Activated T-helper 17 cell treated with anti-CD3 and anti-CD28 coated beads, Interleukin-2, amount 50 U/mL, for 72 hours (primary cell): ENCODE measurements at regions not wholly inside any gene's neighbourhood (a gene's known extent, or its start where the extent isn't known, plus 50 kb on each side); places are given as distances from the start of the nearest gene placed in this dataset.
"Not testable (repeated sequence)": the region's sequence is repeated elsewhere in the genome, so short reads cannot be mapped to it uniquely, and the experiment has no call there.

Source experiments
- ATAC-seq: fragments of 150-1000 bp; cut with Tn5 transposase; replicated peaks from 2 replicates; pipeline ENCODE4 v1.10.0; 2021; ENCODE audit warnings: mild to moderate bottlenecking, moderate library complexity
- H3K27ac Mint-ChIP-seq: one replicate; pipeline ENCODE4 v1.8.0; 2022; ENCODE audit warnings: mixed read lengths
- H3K27me3 Mint-ChIP-seq: one replicate; pipeline ENCODE4 v1.8.0; 2022; ENCODE audit warnings: mixed read lengths
- H3K36me3 Mint-ChIP-seq: one replicate; pipeline ENCODE4 v1.8.0; 2022; ENCODE audit warnings: low read depth, mild to moderate bottlenecking, mixed read lengths
- H3K4me1 Mint-ChIP-seq: one replicate; pipeline ENCODE4 v1.8.0; 2022; ENCODE audit warnings: mixed read lengths
- H3K4me3 Mint-ChIP-seq: one replicate; pipeline ENCODE4 v1.8.0; 2022; ENCODE audit warnings: mild to moderate bottlenecking, mixed read lengths
- H3K9me3 Mint-ChIP-seq: one replicate; pipeline ENCODE4 v1.8.0; 2022; ENCODE audit warnings: mixed read lengths

- ATAC-seq, H3K4me3 Mint-ChIP-seq, H3K36me3 Mint-ChIP-seq: not testable (repeated sequence)
These were observed 1201.5 kb downstream of the FLRT2 start for GRCh38 chr14:86731427-86731826.

GRCh38 chr14:86723254-86723624 lies 1193.3 kb downstream of the FLRT2 start:
- no peak for ATAC-seq
- Mint-ChIP-seq H3K4me3 (no peak overlapping the region), H3K27ac (no peak overlapping the region), H3K4me1 (no peaks in the 10 kb centered on the region), H3K27me3 (no peaks in the 10 kb centered on the region), H3K36me3 (no peaks in the 10 kb centered on the region), H3K9me3 (peaks cover 11% of the 10 kb centered on the region)

More at GRCh38 chr14:86731427-86731826, 1201.5 kb downstream of the FLRT2 start:
- not testable (repeated sequence) for H3K27me3 Mint-ChIP-seq, H3K4me1 Mint-ChIP-seq, H3K27ac Mint-ChIP-seq, H3K9me3 Mint-ChIP-seq

GRCh38 chr14:86722612-86723253 lies 1192.8 kb downstream of the FLRT2 start:
- H3K4me1 Mint-ChIP-seq = no peaks in the 10 kb centered on the region
- no peaks in the 10 kb centered on the region for H3K27me3 Mint-ChIP-seq
- H3K9me3 Mint-ChIP-seq = peaks cover 11% of the 10 kb centered on the region
- ATAC-seq = no peak
- H3K36me3 Mint-ChIP-seq = no peaks in the 10 kb centered on the region
- H3K27ac Mint-ChIP-seq = no peak overlapping the region
- H3K4me3 Mint-ChIP-seq = no peak overlapping the region

DNA sequence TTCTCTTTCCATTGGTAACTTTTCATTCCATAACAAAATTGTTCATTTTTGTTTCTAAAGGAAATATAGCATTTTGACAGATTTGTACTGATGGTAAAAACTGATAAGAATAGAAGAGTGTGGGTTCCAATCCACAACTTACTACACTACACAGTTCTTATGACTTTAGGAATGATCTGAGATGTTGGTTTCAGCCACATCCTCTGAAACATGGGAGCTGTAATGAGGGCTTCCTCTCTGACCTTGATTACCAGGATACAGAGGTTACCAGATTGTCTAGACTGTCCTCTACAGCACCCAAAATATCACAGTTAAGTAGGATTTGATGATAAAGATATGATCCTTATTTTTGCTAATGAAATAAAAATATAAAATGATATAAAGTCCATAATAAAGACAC lies 1184.6 kb downstream of the FLRT2 start:
- H3K27me3 Mint-ChIP-seq = no peaks in the 10 kb centered on the region
- H3K4me3 Mint-ChIP-seq = no peak overlapping the region
- H3K4me1 Mint-ChIP-seq = no peaks in the 10 kb centered on the region
- no peak overlapping the region for H3K27ac Mint-ChIP-seq
- ATAC-seq = no peak
- peaks cover 4% of the 10 kb centered on the region for H3K9me3 Mint-ChIP-seq
- no peaks in the 10 kb centered on the region for H3K36me3 Mint-ChIP-seq

- Mint-ChIP-seq H3K4me3 (no peak overlapping the region), H3K36me3 (no peaks in the 10 kb centered on the region), H3K9me3 (peaks cover 5% of the 10 kb centered on the region), H3K27ac (no peak overlapping the region), H3K4me1 (no peaks in the 10 kb centered on the region), H3K27me3 (no peaks in the 10 kb centered on the region)
- ATAC-seq = no peak
These were observed 1184.2 kb downstream of the FLRT2 start for GRCh38 chr14:86714153-86714552.

- Mint-ChIP-seq H3K27me3 (no peaks in the 10 kb centered on the region), H3K36me3 (no peaks in the 10 kb centered on the region), H3K4me1 (no peaks in the 10 kb centered on the region), H3K27ac (no peak overlapping the region), H3K9me3 (peaks cover 9% of the 10 kb centered on the region), H3K4me3 (no peak overlapping the region)
- ATAC-seq = no peak
These were observed 1182.8 kb downstream of the FLRT2 start for GRCh38 chr14:86712727-86713126.

- Mint-ChIP-seq H3K9me3 (peaks cover 9% of the 10 kb centered on the region), H3K27ac (no peak overlapping the region), H3K4me1 (no peaks in the 10 kb centered on the region), H3K4me3 (no peak overlapping the region), H3K27me3 (no peaks in the 10 kb centered on the region), H3K36me3 (no peaks in the 10 kb centered on the region)
- no peak for ATAC-seq
These were observed 1182.2 kb downstream of the FLRT2 start for GRCh38 chr14:86712176-86712575.

DNA sequence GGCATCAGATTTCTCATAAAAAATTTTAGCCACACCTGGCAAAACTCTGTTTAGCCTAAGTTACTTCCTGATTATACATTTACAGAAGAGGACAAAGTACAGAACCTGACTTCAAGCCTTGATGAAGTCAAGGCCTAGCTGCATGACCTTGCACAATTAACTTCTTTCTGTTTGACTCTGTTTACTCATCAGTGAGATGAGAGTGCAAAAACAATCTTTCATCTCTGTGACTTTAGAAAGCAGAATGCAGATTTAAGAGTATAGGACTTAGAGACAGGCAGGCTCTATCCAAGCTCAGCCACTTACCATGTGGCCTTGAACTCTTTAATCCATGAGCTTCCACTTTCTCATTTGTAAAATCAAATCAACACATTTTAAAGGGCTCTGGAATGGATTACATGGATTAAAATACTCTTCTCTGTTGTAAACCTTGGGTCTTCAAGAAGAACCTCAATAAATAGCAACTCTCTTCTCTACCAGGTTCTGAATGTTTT lies 1178.9 kb downstream of the FLRT2 start:
- no peaks in the 10 kb centered on the region for H3K4me1 Mint-ChIP-seq

GRCh38 chr14:86707071-86707470 lies 1177.1 kb downstream of the FLRT2 start:
- H3K4me1 Mint-ChIP-seq = no peaks in the 10 kb centered on the region
- H3K4me3 Mint-ChIP-seq = no peak overlapping the region
- peaks cover 11% of the 10 kb centered on the region for H3K9me3 Mint-ChIP-seq
- ATAC-seq = no peak
- H3K27ac Mint-ChIP-seq = no peak overlapping the region
- H3K36me3 Mint-ChIP-seq = no peaks in the 10 kb centered on the region
- H3K27me3 Mint-ChIP-seq = no peaks in the 10 kb centered on the region

More for the DNA sequence above, 1178.9 kb downstream of the FLRT2 start:
- Mint-ChIP-seq H3K4me3 (no peak overlapping the region), H3K36me3 (no peaks in the 10 kb centered on the region), H3K9me3 (peaks cover 11% of the 10 kb centered on the region), H3K27ac (no peak overlapping the region), H3K27me3 (no peaks in the 10 kb centered on the region)
- ATAC-seq = no peak

- Mint-ChIP-seq H3K4me1 (no peaks in the 10 kb centered on the region), H3K27me3 (no peaks in the 10 kb centered on the region)
These were observed 1153.6 kb downstream of the FLRT2 start for GRCh38 chr14:86683561-86683960.

DNA sequence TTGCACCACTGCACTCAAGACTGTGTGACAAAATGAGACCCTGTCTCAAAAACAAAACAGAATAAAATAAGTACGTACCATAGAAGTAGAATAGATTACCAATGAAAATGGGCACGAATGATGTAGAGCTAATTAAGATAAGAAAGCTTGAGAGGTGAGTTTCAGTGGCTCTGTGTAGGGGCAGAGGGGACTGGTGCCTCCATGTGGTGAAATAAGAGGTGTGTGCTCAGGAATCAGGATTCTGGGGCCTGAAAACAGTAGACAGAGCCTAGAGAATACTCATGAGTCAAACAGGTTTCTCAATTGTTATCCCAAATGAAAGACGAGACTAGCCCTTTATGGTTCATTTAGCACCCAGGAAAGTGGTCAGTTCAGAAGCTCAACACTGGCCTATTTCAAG lies 1145.1 kb downstream of the FLRT2 start:
- Mint-ChIP-seq H3K9me3 (no peaks in the 10 kb centered on the region), H3K27me3 (no peaks in the 10 kb centered on the region), H3K36me3 (no peaks in the 10 kb centered on the region), H3K27ac (no peak overlapping the region), H3K4me1 (no peaks in the 10 kb centered on the region), H3K4me3 (no peak overlapping the region)
- ATAC-seq = no peak

More at GRCh38 chr14:86683561-86683960, 1153.6 kb downstream of the FLRT2 start:
- Mint-ChIP-seq H3K27ac (no peak overlapping the region), H3K36me3 (no peaks in the 10 kb centered on the region), H3K9me3 (peaks cover 9% of the 10 kb centered on the region), H3K4me3 (no peak overlapping the region)
- ATAC-seq = no peak

DNA sequence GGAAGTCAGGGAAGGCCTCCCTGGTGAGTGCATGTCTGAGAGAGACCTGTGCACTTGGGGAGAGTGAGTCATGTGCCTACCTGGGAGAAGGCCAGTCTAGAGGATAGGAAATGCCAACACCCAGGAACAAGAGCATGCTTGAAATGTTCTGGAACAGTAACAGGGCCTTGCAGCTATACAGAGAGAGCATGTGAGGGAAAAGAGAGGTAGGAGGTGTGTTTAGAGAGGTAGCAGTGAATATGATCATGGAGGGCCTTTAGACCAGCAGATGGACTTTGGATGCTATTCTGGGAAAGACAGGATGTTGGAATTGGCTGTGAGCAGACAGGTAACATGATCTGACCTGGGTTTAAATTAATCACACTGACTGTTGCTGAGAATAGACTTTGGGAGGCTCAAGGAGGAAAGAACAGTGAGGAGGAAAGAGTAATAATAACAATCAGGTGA lies 1143.6 kb downstream of the FLRT2 start:
- no peak for ATAC-seq
- H3K4me1 Mint-ChIP-seq = no peaks in the 10 kb centered on the region
- no peak overlapping the region for H3K27ac Mint-ChIP-seq
- no peaks in the 10 kb centered on the region for H3K27me3 Mint-ChIP-seq
- H3K9me3 Mint-ChIP-seq = peaks cover 2% of the 10 kb centered on the region
- no peaks in the 10 kb centered on the region for H3K36me3 Mint-ChIP-seq
- H3K4me3 Mint-ChIP-seq = no peak overlapping the region

GRCh38 chr14:86672080-86672479 lies 1142.1 kb downstream of the FLRT2 start:
- Mint-ChIP-seq H3K4me3 (no peak overlapping the region), H3K27me3 (no peaks in the 10 kb centered on the region), H3K36me3 (no peaks in the 10 kb centered on the region), H3K9me3 (peaks cover 3% of the 10 kb centered on the region), H3K27ac (no peak overlapping the region), H3K4me1 (no peaks in the 10 kb centered on the region)
- no peak for ATAC-seq

GRCh38 chr14:86665975-86666374 lies 1136.0 kb downstream of the FLRT2 start:
- ATAC-seq = no peak

DNA sequence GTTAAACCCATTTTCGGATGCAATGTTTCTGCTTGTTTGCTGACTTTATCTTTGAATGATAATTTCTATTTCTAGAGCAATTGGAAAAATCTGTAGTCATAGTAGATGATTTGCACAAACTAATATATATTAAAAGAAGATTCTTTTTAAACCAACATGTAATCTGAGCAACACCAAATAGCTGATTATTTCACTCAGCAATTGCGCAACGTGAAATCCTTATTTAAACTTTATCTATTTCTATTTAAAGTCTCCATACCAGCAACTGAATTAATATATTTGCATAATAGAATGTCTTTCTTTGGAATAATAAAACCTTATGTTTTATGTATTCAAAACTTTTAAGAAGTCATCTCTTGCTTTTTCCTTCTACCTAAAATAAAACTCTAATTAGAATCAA lies 1132.4 kb downstream of the FLRT2 start:
- Mint-ChIP-seq H3K36me3 (no peaks in the 10 kb centered on the region), H3K4me1 (no peaks in the 10 kb centered on the region), H3K4me3 (no peak overlapping the region), H3K27me3 (no peaks in the 10 kb centered on the region), H3K27ac (no peak overlapping the region), H3K9me3 (no peaks in the 10 kb centered on the region)
- ATAC-seq = no peak

More at GRCh38 chr14:86665975-86666374, 1136.0 kb downstream of the FLRT2 start:
- Mint-ChIP-seq H3K27ac (no peak overlapping the region), H3K4me1 (no peaks in the 10 kb centered on the region), H3K9me3 (peaks cover 3% of the 10 kb centered on the region), H3K27me3 (no peaks in the 10 kb centered on the region), H3K4me3 (no peak overlapping the region), H3K36me3 (no peaks in the 10 kb centered on the region)
